MCF 10A (cell line): ENCODE measurements at regions not wholly inside any gene's neighbourhood (a gene's known extent, or its start where the extent isn't known, plus 50 kb on each side); places are given as distances from the start of the nearest gene placed in this dataset.
A peak's percentile ranks its signal among the peaks of the same experiment; 100 is the strongest.

ENCODE experiments used
- BruUV-seq: library from RNA; stranded (reverse); fragments of 400-500 nt; replicated peaks from 2 replicates; lab custom pipeline; 2021; lab: Mats Ljungman, UMichigan
- CTCF ChIA-PET: fragments of 300-600 bp; sonication (Branson Sonifier 250); formaldehyde crosslinking; extraction: SDS; loops from one replicate; lab custom pipeline; 2021; ENCODE audit warnings: antibody characterized with exemption, inconsistent platforms; lab: Yijun Ruan, JAX
- POLR2A ChIA-PET: fragments of 300-600, 350-650 bp; sonication (Branson Sonifier 250); formaldehyde crosslinking; extraction: SDS; loops from one replicate; lab custom pipeline; 2020; ENCODE audit warnings: antibody characterized with exemption, inconsistent platforms; lab: Yijun Ruan, JAX
- DNase-seq: peaks from one replicate; pipeline ENCODE4 v3.0.0-alpha.2; 2018; ENCODE audit not compliant: unreplicated experiment
- H3K27ac Mint-ChIP-seq: one replicate; pipeline ENCODE4 v1.8.0; 2022; ENCODE audit warnings: mild to moderate bottlenecking, low read depth, mixed read lengths; ENCODE audit not compliant: unreplicated experiment
- H3K27me3 Mint-ChIP-seq: one replicate; pipeline ENCODE4 v1.8.0; 2022; ENCODE audit warnings: mixed read lengths; ENCODE audit not compliant: insufficient read depth, unreplicated experiment
- H3K36me3 Mint-ChIP-seq: one replicate; pipeline ENCODE4 v1.8.0; 2022; ENCODE audit warnings: mild to moderate bottlenecking, moderate library complexity, mixed read lengths; ENCODE audit not compliant: insufficient read depth, unreplicated experiment
- H3K4me1 Mint-ChIP-seq: one replicate; pipeline ENCODE4 v1.8.0; 2022; ENCODE audit warnings: mixed read lengths; ENCODE audit not compliant: insufficient read depth, unreplicated experiment
- H3K4me3 Mint-ChIP-seq: one replicate; pipeline ENCODE4 v1.8.0; 2022; ENCODE audit warnings: mild to moderate bottlenecking, moderate library complexity, mixed read lengths; ENCODE audit not compliant: unreplicated experiment
- H3K9me3 Mint-ChIP-seq: one replicate; pipeline ENCODE4 v1.8.0; 2022; ENCODE audit warnings: mixed read lengths; ENCODE audit not compliant: unreplicated experiment
- intact Hi-C: fragments of 100-400 bp; cut with micrococcal nuclease; formaldehyde crosslinking; loops from 2 replicates; pipeline ENCODE4 v1.14.1; 2022
- TF ChIP-seq, protein P1 (sequence below): fragments of 200-600 bp; IDR thresholded peaks from one replicate; pipeline ENCODE4 v1.8.0; 2022; ENCODE audit warnings: antibody characterized with exemption, mild to moderate bottlenecking; ENCODE audit not compliant: unreplicated experiment

DNA sequence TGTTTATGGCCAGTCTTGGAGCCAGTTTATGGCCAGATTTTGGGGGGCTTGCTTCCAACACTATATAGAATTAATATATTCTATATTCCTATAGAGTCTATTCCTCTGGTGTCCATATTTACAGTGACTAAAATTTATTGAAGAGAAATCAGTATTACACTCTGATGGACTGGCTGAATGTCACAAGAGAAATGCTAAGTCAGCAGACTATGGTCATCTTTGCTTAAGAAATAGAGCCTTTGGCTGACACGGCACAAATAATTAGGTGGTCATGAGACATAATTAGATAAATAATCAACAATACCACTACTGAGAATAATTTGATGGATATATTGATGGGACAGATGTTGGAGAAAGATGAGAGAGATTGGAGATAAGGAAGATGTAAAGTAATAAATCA, 272.9 kb downstream of the SLITRK5 start:
- no peaks in the 10 kb centered on the region for H3K9me3 Mint-ChIP-seq
- peak overlapping the region; percentile 5 for H3K27ac Mint-ChIP-seq
- H3K4me3 Mint-ChIP-seq: no peak overlapping the region
- ChIA-PET POLR2A (no interaction called here), CTCF (no interaction called here)
- peaks cover 18% of the 10 kb centered on the region for H3K4me1 Mint-ChIP-seq
- TF ChIP-seq, protein P1, sequence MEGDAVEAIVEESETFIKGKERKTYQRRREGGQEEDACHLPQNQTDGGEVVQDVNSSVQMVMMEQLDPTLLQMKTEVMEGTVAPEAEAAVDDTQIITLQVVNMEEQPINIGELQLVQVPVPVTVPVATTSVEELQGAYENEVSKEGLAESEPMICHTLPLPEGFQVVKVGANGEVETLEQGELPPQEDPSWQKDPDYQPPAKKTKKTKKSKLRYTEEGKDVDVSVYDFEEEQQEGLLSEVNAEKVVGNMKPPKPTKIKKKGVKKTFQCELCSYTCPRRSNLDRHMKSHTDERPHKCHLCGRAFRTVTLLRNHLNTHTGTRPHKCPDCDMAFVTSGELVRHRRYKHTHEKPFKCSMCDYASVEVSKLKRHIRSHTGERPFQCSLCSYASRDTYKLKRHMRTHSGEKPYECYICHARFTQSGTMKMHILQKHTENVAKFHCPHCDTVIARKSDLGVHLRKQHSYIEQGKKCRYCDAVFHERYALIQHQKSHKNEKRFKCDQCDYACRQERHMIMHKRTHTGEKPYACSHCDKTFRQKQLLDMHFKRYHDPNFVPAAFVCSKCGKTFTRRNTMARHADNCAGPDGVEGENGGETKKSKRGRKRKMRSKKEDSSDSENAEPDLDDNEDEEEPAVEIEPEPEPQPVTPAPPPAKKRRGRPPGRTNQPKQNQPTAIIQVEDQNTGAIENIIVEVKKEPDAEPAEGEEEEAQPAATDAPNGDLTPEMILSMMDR: no peak
- no peak for DNase-seq
- BruUV-seq: no TSS peak
- H3K27me3 Mint-ChIP-seq: no peaks in the 10 kb centered on the region
- H3K36me3 Mint-ChIP-seq: no peaks in the 10 kb centered on the region
- intact Hi-C loops: no loop called here

DNA sequence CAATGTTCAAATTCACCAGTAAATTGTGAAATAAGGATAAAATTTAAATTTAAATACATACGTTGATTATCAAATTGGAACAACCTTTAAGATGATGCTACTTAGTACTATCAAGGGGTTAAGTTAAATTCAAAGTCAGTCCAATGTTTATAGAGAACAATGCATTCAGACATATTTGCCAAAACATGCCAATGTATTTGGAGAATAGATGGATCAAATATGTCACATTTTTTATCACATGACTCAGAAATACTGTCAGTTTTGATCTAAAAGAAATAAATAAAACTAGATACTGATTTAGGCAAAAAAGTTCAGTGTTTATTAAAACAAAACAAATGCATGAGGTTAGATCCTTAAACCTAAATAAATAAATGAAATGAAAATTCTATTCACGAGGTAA, 281.2 kb downstream of the SLITRK5 start:
- intact Hi-C loops: no loop called here
- CTCF ChIA-PET: no interaction called here
- H3K9me3 Mint-ChIP-seq: no peaks in the 10 kb centered on the region

DNA sequence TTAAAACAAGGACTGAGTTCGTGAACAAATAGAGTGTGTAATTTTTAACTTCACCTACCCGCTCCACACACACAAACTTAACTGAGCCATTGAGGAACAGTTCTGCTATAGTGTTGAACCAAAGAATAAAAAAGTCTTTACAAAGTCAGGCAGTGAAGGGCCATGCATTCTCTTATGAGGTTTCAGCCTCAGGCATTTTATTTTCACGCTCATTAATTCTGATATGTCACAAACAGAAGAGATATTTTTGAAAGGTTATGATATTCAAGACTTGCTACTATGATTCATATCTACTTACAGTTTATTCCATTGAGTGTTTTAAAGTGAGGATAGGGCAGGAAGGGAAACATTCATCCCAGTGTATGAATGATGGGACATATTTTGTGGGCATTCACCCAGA, 282.2 kb downstream of the SLITRK5 start:
- no peaks in the 10 kb centered on the region for H3K36me3 Mint-ChIP-seq
- H3K4me3 Mint-ChIP-seq: no peak overlapping the region
- no peak overlapping the region for H3K27ac Mint-ChIP-seq
- no TSS peak for BruUV-seq
- ChIA-PET CTCF (no interaction called here), POLR2A (no interaction called here)
- no peaks in the 10 kb centered on the region for H3K9me3 Mint-ChIP-seq
- intact Hi-C loops: no loop called here
- DNase-seq: no peak
- H3K27me3 Mint-ChIP-seq: no peaks in the 10 kb centered on the region
- no peaks in the 10 kb centered on the region for H3K4me1 Mint-ChIP-seq
- TF ChIP-seq, protein P1: no peak

More for the DNA sequence above, 281.2 kb downstream of the SLITRK5 start:
- H3K27ac Mint-ChIP-seq: no peak overlapping the region
- POLR2A ChIA-PET: no interaction called here
- DNase-seq: no peak
- no peaks in the 10 kb centered on the region for H3K36me3 Mint-ChIP-seq
- no peaks in the 10 kb centered on the region for H3K27me3 Mint-ChIP-seq
- no peaks in the 10 kb centered on the region for H3K4me1 Mint-ChIP-seq
- BruUV-seq: no TSS peak
- TF ChIP-seq, protein P1: no peak
- no peak overlapping the region for H3K4me3 Mint-ChIP-seq

DNA sequence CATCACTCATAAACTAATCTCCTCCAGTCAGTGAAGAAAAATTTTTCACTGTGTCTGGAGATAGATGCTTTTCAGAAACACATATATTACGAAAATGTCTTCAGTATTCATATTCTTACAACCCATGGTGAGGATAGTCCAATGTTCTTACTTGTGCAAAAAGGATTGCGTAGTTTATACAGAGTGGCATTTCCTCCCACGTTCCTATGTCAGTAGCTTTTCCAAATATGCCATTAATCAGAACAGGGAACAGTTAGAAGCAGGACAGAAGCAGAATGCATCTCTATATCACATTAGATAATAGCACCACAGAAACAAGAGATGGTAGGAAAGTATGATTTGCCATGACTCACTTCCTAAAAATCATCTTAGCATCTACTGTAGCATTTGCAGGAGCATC, 282.9 kb downstream of the SLITRK5 start:
- Mint-ChIP-seq H3K9me3 (no peaks in the 10 kb centered on the region), H3K4me1 (no peaks in the 10 kb centered on the region), H3K27me3 (no peaks in the 10 kb centered on the region), H3K36me3 (no peaks in the 10 kb centered on the region), H3K4me3 (no peak overlapping the region), H3K27ac (no peak overlapping the region)
- ChIA-PET CTCF (no interaction called here), POLR2A (no interaction called here)
- intact Hi-C loops: no loop called here
- TF ChIP-seq, protein P1: no peak
- no peak for DNase-seq
- no TSS peak for BruUV-seq
